A549 (cell line): ENCODE measurements at regions not wholly inside any gene's neighbourhood (a gene's known extent, or its start where the extent isn't known, plus 50 kb on each side); places are given as distances from the start of the nearest gene placed in this dataset.

Source experiments
- ATAC-seq, 2 experiments: fragments of 200-7000 bp in 1 of 2; fragments of >200 bp in 1 of 2; cut with Nextera tagmentation in 1 of 2; cut with Tn5 transposase in 1 of 2; 3 replicates each; pipeline versions ENCODE4 v1.8.0 to v1.9.1; 2018 to 2020; ENCODE audit warnings: mild to moderate bottlenecking in 1 of 2, moderate library complexity in 1 of 2
- CTCF ChIA-PET: fragments of 300-600 bp; sonication (Branson Sonifier 250); formaldehyde crosslinking; extraction: SDS; loops from one replicate; lab custom pipeline; 2021; ENCODE audit warnings: antibody characterized with exemption, inconsistent platforms; lab: Yijun Ruan, JAX
- POLR2A ChIA-PET: fragments of 350-600 bp; formaldehyde crosslinking; extraction: SDS; loops from one replicate; lab custom pipeline; 2021; ENCODE audit warnings: antibody characterized with exemption, inconsistent platforms; lab: Yijun Ruan, JAX
- DNase-seq, 2 experiments: peaks; one replicate each; pipeline versions ENCODE4 v3.0.0 to v3.0.0-alpha.2; 2011 to 2016; ENCODE audit warnings: low read depth in 1 of 2, low spot score in 1 of 2
- FAIRE-seq: peaks from 2 replicates; lab custom pipeline; 2011; peaks lifted over from hg19 to GRCh38; lab: Jason Lieb, UNC
- H3K27ac ChIP-seq, 2 experiments: fragments of >200 bp; sonication (Bioruptor Twin); formaldehyde crosslinking; 3 replicates each; pipeline ENCODE4 v1.5.1; 2016 to 2017
- H3K4me1 ChIP-seq: fragments of >200 bp; sonication (Bioruptor Twin); formaldehyde crosslinking; 3 replicates; pipeline ENCODE4 v1.6.1; 2016
- H3K4me2 ChIP-seq: fragments of >200 bp; sonication (Bioruptor Twin); formaldehyde crosslinking; 3 replicates; pipeline ENCODE4 v1.6.1; 2016
- H3K4me3 ChIP-seq: fragments of >200 bp; sonication (Bioruptor Twin); formaldehyde crosslinking; 3 replicates; pipeline ENCODE4 v1.5.1; 2016
- H3K9me3 ChIP-seq: fragments of >200 bp; sonication (Bioruptor Twin); formaldehyde crosslinking; 3 replicates; pipeline ENCODE4 v1.6.1; 2016
- FOSB ChIP-seq: fragments of 250-450 bp; sonication (Bioruptor Pico); IDR thresholded peaks from 2 replicates; pipeline ENCODE4 v1.5.0; 2020; ENCODE audit warnings: mild to moderate bottlenecking, moderate library complexity
- FOSL2 ChIP-seq, 2 experiments: fragments of 450-650 bp in 1 of 2; fragments of >200 bp in 1 of 2; sonication (Bioruptor Twin) in 1 of 2; formaldehyde crosslinking; IDR thresholded peaks; 2 replicates each; pipeline versions ENCODE4 v1.5.0 to v1.6.1; 2016 to 2020; ENCODE audit warnings: mild to moderate bottlenecking in 1 of 2, moderate library complexity in 1 of 2
- GATA3 ChIP-seq: IDR thresholded peaks from 2 replicates; pipeline ENCODE4 v1.6.1; 2012; ENCODE audit warnings: borderline replicate concordance
- HDAC2 ChIP-seq: fragments of 200-600 bp; sonication (generic); IDR thresholded peaks from 2 replicates; pipeline ENCODE4 v1.6.1; 2016
- HEYL ChIP-seq: fragments of 250-450 bp; sonication (Bioruptor Pico); IDR thresholded peaks from 2 replicates; pipeline ENCODE4 v1.8.0; 2021; ENCODE audit warnings: mild to moderate bottlenecking, moderate library complexity
- HOXA7 ChIP-seq: fragments of 250-450 bp; sonication (Bioruptor Pico); IDR thresholded peaks from 2 replicates; pipeline ENCODE4 v1.5.0; 2020; ENCODE audit warnings: mild to moderate bottlenecking, moderate library complexity
- JUN ChIP-seq, 2 experiments: fragments of >200 bp; sonication (Bioruptor Twin); formaldehyde crosslinking; IDR thresholded peaks; 2 replicates in 1 of 2; 3 replicates in 1 of 2; pipeline ENCODE4 v1.6.1; 2016 to 2017
- KDM5A ChIP-seq: fragments of 200-600 bp; sonication (generic); IDR thresholded peaks from 2 replicates; pipeline ENCODE4 v1.6.1; 2016; ENCODE audit warnings: antibody characterized with exemption, mild to moderate bottlenecking
- MAFK ChIP-seq: fragments of 450-650 bp; IDR thresholded peaks from 2 replicates; pipeline ENCODE4 v1.6.1; 2014; ENCODE audit not compliant: partially characterized antibody
- MAZ ChIP-seq: fragments of 150-350 bp; IDR thresholded peaks from 2 replicates; pipeline ENCODE4 v1.6.1; 2014; ENCODE audit warnings: antibody characterized with exemption, low read depth, low read length, borderline replicate concordance
- MYC ChIP-seq: IDR thresholded peaks from 2 replicates; pipeline ENCODE4 v1.6.1; 2012; ENCODE audit warnings: mild to moderate bottlenecking, inconsistent platforms, low read length, improper control_type of control experiment, borderline replicate concordance
- NPAS2 ChIP-seq: fragments of 250-450 bp; sonication (Bioruptor Pico); IDR thresholded peaks from 2 replicates; pipeline ENCODE4 v1.8.0; 2022; ENCODE audit warnings: mild to moderate bottlenecking, moderate library complexity, borderline replicate concordance
- NR3C1 ChIP-seq: fragments of >200 bp; sonication (Bioruptor Twin); formaldehyde crosslinking; IDR thresholded peaks from 3 replicates; pipeline ENCODE4 v1.6.1; 2017
- PHF8 ChIP-seq: fragments of 200-600 bp; sonication (generic); IDR thresholded peaks from 2 replicates; pipeline ENCODE4 v1.6.1; 2016; ENCODE audit warnings: low read depth, mild to moderate bottlenecking, antibody characterized with exemption, moderate library complexity, borderline replicate concordance
- RAD21 ChIP-seq, 2 experiments: fragments of >200 bp in 1 of 2; sonication (Bioruptor Twin) in 1 of 2; formaldehyde crosslinking in 1 of 2; IDR thresholded peaks in 1 of 2; conservative IDR thresholded peaks in 1 of 2; 2 replicates in 1 of 2; 3 replicates in 1 of 2; pipeline ENCODE4 v1.6.1; 2012 to 2018; ENCODE audit warnings: inconsistent platforms in 1 of 2
- RFX5 ChIP-seq: fragments of 450-650 bp; IDR thresholded peaks from 2 replicates; pipeline ENCODE4 v1.7.1; 2014; ENCODE audit warnings: antibody characterized with exemption, mild to moderate bottlenecking, moderate library complexity
- RNF2 ChIP-seq: fragments of 200-600 bp; sonication (generic); IDR thresholded peaks from 2 replicates; pipeline ENCODE4 v1.6.1; 2016; ENCODE audit warnings: low read depth, mild to moderate bottlenecking, antibody characterized with exemption, moderate library complexity, borderline replicate concordance
- SMC3 ChIP-seq: fragments of >200 bp; sonication (Bioruptor Twin); formaldehyde crosslinking; IDR thresholded peaks from 3 replicates; pipeline ENCODE4 v1.6.1; 2018; ENCODE audit warnings: inconsistent platforms
- TFCP2L1 ChIP-seq: fragments of 250-450 bp; sonication (Bioruptor Pico); IDR thresholded peaks from 2 replicates; pipeline ENCODE4 v1.5.0; 2021; ENCODE audit warnings: mild to moderate bottlenecking
- TP53 ChIP-seq: fragments of 250-450 bp; sonication (Bioruptor Pico); IDR thresholded peaks from 2 replicates; pipeline ENCODE4 v1.5.0; 2021; ENCODE audit warnings: mild to moderate bottlenecking, moderate library complexity
- USF2 ChIP-seq: fragments of 450-650 bp; IDR thresholded peaks from 2 replicates; pipeline ENCODE4 v1.6.1; 2014; ENCODE audit warnings: antibody characterized with exemption
- ZFP36 ChIP-seq: fragments of 450-650 bp; IDR thresholded peaks from 2 replicates; pipeline ENCODE4 v1.6.1; 2014; ENCODE audit warnings: borderline replicate concordance; ENCODE audit not compliant: partially characterized antibody
- ZNF302 ChIP-seq: fragments of 250-450 bp; sonication (Bioruptor Pico); IDR thresholded peaks from 2 replicates; pipeline ENCODE4 v1.9.0; 2021; ENCODE audit warnings: inconsistent platforms, mild to moderate bottlenecking, moderate library complexity
- WGBS: methylation state at CpG from one replicate; pipeline ENCODE4 v1.1.6; 2017; ENCODE audit errors: missing lambda C conversion rate; 5-methylcytosine and 5-hydroxymethylcytosine counted together

- no peak overlapping the region for H3K27ac ChIP-seq
- FAIRE-seq = no peak
- ATAC-seq = no peak
- WGBS = 79% methylated on average over 4 of the region's 4 CpGs
- H3K4me2 ChIP-seq = no peak overlapping the region
- ChIA-PET CTCF (no interaction called here), POLR2A (no interaction called here)
- no peak for TF ChIP-seq USF2
- peak; percentile 57 for TF ChIP-seq MAFK
- no peak overlapping the region for H3K4me3 ChIP-seq
- H3K4me1 ChIP-seq = no peaks in the 10 kb centered on the region
- 0 out of 3 replicates have a peak, but pooled peaks cover 2% of the 10 kb centered on the region for H3K9me3 ChIP-seq
- DNase-seq = no peak
Measured at GRCh38 chr7:149562602-149563001, 65.0 kb upstream of the ZNF746 start.

- Histone ChIP-seq H3K27ac (no peak overlapping the region), H3K4me2 (no peak overlapping the region), H3K9me3 (0 out of 3 replicates have a peak, but pooled peaks cover 2% of the 10 kb centered on the region), H3K4me3 (no peak overlapping the region), H3K4me1 (no peaks in the 10 kb centered on the region)
- POLR2A ChIA-PET = no interaction called here
- DNase-seq (no peak), ATAC-seq (no peak), FAIRE-seq (no peak)
- no peak for TF ChIP-seq ZFP36
- no peak for TF ChIP-seq TFCP2L1 (CRISPR knock-in tag)
- TF ChIP-seq HDAC2 = no peak
- CTCF ChIA-PET = no interaction called here
- WGBS = 89% methylated on average over 3 of the region's 3 CpGs
Measured at GRCh38 chr7:149561072-149561471, 63.5 kb upstream of the ZNF746 start.

- H3K4me1 ChIP-seq = no peaks in the 10 kb centered on the region
- H3K4me2 ChIP-seq = no peak overlapping the region
- WGBS = 95% methylated on average over 4 of the region's 4 CpGs
- ChIA-PET CTCF (no interaction called here), POLR2A (no interaction called here)
- no peak overlapping the region for H3K27ac ChIP-seq
- no peak overlapping the region for H3K4me3 ChIP-seq
- FAIRE-seq (no peak), ATAC-seq (no peak), DNase-seq (no peak)
- no peak for TF ChIP-seq NPAS2 (CRISPR knock-in tag)
- no peak for TF ChIP-seq RFX5
- no peak for TF ChIP-seq GATA3
- no peak for TF ChIP-seq JUN (IDR thresholded peaks at IDR 0.05)
- no peak for TF ChIP-seq TP53
- no peak for TF ChIP-seq RAD21 (conservative IDR thresholded peaks at IDR 0.05 in 1 of 2, IDR thresholded peaks at IDR 0.05 in 1 of 2)
- no peak for TF ChIP-seq HOXA7 (CRISPR knock-in tag)
- TF ChIP-seq ZNF302 = no peak
- TF ChIP-seq SMC3 = no peak
- TF ChIP-seq FOSB (CRISPR knock-in tag) = no peak
- TF ChIP-seq MAZ = no peak
- no peak for TF ChIP-seq TFCP2L1 (CRISPR knock-in tag)
- no peak for TF ChIP-seq PHF8
- TF ChIP-seq FOSL2 (IDR thresholded peaks at IDR 0.05) = no peak
- TF ChIP-seq FOSL2 (CRISPR knock-in tag; IDR thresholded peaks at IDR 0.05) = no peak
- no peak for TF ChIP-seq HEYL (CRISPR knock-in tag)
- TF ChIP-seq MYC = no peak
- no peak for TF ChIP-seq NR3C1
- TF ChIP-seq KDM5A = no peak
- no peak for TF ChIP-seq RNF2
- H3K9me3 ChIP-seq = 0 out of 3 replicates have a peak, but pooled peaks cover 2% of the 10 kb centered on the region
Measured at GRCh38 chr7:149559711-149560110, 62.1 kb upstream of the ZNF746 start.
